Tongue (tissue), 1 donor: ENCODE measurements at regions not wholly inside any gene's neighbourhood (a gene's known extent, or its start where the extent isn't known, plus 50 kb on each side); places are given as distances from the start of the nearest gene placed in this dataset.
"Not testable (repeated sequence)": the region's sequence is repeated elsewhere in the genome, so short reads cannot be mapped to it uniquely, and the experiment has no call there.

Source experiments
- DNase-seq: peaks from one replicate; pipeline ENCODE4 v3.0.0-alpha.2; 2015

DNA sequence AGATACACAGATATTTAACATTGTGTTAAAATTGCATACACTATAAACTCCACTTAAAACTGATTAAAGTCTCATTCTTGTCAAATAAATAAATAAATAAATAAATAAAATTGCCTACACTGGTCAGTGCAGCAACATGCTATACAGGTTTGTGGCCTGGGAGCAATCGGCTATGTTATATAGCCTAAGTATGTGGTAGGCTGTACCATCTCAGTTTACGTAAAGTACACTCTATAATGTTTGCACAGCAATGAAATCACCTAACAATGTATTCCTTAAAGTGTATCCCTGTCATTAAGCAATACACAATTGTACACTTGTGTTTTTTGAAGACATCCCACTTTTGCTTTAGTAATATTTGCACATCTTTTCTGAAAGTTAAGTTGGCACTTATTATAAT lies 337.7 kb upstream of the SETBP1 start:
- no peak for DNase-seq

DNA sequence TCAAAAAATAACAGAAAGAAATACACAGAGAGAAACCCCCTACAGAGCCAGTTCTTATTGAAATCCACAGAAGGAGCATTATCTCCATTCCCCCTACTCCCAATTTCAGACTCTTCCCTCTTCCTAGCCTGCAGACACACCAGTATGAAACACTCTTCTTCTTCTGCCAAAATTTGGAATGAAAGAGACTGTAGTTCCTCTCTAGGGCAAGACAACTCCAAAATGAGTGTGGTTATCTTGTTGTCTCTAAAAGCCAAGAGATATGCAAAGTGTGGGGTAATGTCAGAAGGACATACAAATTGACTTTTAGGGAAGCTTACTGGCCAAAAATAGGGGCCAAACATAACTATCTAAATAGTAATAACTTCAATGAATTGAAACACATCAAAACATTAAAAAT lies 337.1 kb upstream of the SETBP1 start:
- no peak for DNase-seq

DNA sequence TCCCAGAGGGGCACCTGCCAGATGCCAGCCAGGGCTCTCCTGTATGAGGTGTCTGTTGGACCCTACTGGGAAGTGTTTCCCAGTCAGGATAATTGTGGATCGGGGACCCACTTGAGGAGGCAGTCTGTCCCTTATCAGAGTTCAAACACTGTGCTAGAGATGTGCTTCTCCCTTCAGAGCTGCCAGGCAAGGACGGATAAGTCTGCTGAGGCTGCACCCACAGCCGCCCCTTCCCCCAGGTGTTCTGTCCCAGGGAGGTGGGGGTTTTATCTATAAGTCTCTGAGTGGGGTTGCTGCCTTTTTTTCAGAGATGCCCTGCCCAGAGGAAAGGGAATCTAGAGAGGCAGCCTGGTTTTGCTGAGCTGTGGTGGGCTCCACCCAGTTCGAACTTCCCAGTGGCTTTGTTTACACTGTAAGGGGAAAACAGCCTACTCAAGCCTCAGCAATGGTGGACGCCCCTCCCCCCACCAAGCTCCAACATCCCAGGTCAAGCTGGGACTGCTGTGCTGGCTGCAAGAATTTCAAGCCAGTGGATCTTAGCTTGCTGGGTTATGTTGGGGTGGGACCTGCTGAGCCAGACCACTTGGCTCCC lies 324.0 kb upstream of the SETBP1 start:
- DNase-seq = no peak

DNA sequence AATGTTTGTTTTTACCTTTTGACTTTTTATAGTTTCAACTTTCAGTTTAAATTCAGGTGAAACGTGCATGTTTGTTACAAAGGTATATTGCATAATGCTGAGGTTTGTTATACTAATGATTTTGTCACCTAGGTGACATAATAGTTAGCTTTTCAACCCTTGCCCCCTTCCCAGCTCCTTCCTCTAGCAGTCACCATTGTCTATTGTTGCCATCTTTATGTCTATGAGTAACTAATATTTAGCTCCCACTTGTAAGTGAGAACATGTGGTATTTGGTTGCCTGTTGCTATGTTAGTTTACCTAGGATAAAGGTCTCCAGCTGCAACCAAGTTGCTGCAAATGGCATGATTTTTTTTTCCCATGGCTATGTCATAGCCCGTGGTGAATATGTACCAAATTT lies 322.3 kb upstream of the SETBP1 start:
- DNase-seq = no peak

DNA sequence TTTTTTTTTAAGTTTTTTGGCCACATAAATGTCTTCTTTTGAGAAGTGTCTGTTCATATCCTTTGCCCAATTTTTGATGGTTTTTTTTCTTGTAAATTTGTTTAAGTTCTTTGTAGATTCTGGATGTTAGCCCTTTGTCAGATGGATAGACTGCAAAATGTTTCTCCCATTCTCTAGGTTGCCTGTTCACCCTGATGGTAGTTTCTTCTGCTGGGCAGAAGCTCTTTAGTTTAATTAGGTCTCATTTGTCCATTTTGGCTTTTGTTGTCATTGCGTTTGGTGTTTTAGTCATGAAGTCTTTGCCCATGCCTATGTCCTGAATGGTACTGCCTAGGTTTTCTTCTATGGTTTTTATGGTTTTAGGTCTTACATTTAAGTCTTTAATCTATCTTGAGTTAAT lies 320.9 kb upstream of the SETBP1 start:
- DNase-seq = not testable (repeated sequence)

DNA sequence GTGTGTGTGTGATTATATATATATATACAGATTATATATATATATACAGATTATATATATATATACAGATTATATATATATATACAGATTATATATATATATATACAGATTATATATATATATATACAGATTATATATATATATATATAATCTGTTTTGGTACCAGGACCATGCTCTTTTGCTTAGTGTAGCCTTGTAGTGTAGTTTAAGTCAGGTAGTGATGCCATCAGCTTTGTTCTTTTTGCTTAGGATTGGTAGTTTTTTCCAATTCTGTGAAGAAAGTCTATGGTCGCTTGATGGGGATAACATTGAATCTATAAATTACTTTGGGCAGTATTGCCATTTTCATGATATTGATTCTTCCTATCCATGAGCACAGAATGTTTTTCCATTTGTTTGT lies 318.5 kb upstream of the SETBP1 start:
- not testable (repeated sequence) for DNase-seq

DNA sequence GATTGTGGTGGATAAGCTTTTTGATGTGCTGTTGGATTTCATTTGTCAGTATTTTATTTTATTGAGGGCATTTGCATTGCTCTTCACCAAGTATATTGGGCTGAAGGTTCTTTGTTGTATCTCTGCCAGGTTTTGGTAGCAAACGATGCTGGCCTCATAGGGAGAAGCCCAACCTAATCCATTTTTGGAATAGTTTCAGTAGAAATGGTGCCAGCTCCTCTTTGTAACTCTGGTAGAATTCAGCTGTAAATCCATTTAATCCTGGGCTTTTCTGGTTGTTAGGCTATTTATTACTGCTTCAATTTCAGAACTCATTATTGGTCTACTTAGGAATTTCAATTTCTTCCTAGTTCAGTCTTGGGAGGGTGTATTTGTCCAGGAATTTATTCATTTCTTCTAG lies 309.8 kb upstream of the SETBP1 start:
- peak; percentile 77 for DNase-seq

DNA sequence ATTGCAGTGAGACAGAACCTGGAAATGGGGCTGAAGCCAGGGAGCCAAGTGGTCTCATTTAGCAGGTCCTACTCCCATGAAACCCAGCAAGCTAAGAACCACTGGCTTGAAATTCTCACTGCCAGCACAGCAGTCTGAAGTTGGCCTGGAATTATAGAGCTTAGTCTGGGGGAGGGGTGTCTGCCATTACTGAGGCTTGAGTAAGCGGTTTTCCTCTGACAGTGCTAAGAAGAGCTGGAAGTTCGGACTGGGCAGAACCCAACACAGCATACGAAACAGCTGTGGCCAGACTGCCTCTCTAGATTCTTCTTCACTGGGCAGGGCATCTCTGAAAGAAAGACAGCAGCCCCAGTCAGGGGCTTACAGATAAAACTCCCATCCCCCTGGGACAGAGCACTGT lies 305.7 kb upstream of the SETBP1 start:
- DNase-seq = no peak

DNA sequence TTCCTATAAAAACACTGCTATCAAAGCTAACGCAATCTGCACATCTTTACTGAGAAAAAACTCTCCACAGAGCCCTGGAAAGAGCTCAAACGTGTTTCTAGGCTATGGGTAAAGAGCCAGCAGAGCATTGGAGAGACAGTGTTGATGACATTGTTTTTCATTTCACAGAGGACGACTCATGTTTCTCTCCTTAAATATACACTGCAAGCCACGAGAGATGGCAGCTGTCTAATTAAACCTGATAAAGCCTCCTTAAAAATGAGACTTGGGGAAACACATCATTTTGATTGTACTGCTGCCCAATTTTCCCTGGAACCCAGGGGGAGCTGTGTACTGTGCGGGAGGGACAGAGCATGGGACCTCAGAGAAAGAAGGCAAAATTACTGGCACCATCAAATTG lies 294.3 kb upstream of the SETBP1 start:
- peak; percentile 57 for DNase-seq

DNA sequence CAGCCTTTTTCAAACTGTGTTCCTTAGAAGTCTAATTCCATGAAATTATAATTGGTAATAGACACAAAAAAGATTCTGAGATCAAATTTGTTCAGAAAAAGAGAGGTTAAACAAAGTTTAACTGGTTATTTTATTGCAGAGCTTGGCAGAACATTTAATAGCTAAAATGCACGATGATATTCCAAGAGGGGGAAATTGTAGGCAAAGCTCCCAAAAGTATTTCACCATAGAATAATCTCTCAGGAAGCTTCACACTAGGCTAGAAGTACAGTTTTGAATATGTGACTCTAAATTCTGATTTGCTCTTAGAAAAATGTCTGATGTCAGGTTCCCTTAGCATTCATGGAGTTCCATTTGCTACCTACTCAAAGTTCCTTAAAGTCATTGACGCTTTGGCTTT lies 292.4 kb upstream of the SETBP1 start:
- peak; percentile 24 for DNase-seq

DNA sequence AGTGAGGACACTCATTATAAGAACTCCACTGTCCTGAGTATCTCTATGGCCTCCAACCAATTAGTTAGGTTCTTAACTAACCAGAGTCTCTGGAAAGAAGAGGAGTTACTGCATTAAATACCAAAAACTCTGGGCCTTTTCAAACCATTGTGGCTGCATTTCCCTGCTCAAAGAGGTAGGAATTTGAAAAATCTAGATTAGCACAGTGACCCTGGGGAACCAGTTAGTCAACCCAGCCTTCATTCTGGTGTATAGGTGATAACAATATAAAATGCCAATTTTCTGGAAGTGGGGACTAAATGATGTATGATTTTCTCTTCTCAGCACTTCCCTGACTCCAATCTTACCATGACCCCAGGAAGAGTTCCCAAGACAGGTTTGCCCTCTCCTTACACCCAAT lies 287.8 kb upstream of the SETBP1 start:
- DNase-seq = no peak

DNA sequence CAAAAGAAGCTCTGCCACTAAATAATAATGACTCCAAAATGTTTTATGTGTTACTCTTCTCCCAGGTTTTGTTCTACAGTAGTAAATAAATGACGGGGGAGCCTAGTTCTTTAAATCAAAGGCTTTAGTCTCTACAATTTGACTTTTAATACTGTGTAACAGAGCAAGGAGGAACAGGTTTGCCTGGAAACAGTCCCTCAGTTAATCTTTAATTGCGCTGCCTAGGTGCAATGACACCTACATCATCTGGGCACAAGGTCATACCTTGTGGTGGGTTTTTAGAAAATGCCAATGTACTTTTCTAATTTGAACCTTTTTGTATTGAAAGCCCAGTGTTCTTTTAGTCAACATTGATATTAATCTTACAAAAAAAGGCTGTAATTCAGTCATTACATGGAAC lies 287.3 kb upstream of the SETBP1 start:
- no peak for DNase-seq

DNA sequence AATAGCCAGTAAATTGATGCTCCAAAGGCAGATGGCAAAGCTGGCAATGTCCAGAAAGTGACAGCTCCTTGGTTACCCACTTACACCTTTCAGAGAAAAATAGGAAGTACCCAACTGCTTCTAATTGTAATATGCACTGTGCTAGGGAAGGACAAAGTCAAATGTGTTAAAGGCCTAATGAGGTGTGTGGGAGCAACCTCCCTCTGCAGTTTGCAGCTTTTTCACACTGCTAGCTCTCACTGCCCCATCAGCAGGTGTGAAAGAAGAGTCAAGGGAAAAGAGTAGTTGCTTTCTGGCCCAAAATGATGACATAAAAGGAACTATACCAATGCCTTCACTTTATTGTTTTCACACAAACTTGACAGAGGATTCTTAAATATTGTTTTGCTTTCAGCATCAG lies 284.1 kb upstream of the SETBP1 start:
- no peak for DNase-seq

DNA sequence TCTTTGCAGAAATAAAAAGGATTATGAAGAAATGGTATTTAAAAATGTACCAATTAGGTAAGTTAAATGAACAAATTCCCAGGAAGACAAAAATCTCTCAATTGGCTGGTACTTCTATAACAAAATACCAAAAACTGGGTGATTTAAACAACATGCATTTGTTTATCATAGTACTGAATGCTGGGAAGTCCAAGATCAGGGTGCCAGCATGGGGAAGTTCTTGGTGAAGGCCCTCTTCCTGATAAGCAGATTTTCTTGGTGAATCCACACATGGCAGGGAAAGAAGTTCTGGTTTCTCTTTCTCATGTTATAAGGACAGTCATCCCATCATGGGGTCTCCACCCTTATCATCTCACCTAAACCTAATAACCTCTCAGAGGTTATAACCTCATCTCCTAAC lies 271.6 kb upstream of the SETBP1 start:
- DNase-seq = no peak

DNA sequence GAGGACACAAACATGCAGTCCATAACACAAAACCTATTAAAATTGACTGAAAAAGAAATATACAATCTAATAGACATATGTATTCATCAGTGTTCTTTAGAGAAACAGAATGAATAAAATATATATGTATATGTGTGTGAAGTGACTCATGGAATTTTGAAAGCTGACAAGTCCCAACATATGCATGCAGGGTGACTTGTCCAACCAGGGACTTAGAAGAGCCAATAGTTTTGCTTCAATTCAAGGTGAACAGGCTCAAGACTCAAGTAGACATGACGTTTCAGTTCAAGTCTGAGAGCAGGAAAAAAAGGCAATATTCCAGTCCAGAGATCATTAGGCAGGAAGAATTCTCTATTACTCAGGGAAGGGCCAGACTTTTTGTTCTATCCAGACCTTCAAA lies 271.2 kb upstream of the SETBP1 start:
- no peak for DNase-seq

DNA sequence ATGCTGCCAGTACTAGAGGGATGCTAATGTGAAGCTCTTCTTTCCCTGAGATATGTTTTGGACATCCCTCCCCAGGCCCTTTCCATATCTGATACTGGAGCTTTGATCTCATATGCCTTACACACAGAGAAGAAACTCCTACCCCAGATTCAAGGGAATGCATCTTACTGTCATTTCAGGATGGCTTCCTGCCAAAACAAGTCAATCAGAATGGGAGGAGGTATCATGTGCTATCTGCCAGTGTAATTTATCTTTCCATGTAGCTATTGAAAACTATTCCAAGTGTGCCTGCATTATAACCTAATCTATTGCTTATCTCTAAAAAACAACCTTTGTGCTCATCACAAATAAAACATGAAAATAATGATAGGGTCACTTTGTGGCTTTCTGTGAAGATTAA lies 269.9 kb upstream of the SETBP1 start:
- no peak for DNase-seq

DNA sequence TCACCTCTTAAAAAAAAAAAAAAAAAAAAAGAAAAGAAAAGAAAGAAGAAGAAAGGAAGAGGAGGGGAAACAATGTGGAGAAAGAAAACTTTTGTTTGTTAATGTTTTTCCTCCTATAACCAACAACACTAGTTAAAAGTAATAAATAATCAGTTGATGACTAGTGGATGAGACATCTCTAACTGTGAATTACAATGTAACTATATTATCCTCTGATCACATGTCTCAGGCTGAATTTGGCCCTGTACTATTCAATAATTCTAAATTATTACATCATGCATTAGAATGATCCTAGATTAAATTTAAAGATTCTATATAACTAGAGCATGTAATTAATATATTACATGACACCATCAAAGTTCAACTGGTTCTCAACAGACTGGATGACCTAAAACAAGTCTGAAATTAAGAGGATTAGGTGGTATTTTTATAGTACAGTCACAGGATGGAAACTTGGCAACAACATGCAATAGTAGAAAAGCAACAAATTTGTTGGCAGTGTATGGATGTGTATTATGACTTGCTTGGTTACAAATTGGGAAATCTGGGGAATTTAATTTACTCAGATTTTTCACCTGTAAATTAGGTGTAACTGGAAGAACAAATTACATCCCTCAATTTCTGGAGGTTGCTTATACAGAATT lies 269.3 kb upstream of the SETBP1 start:
- DNase-seq = peak; percentile 27

DNA sequence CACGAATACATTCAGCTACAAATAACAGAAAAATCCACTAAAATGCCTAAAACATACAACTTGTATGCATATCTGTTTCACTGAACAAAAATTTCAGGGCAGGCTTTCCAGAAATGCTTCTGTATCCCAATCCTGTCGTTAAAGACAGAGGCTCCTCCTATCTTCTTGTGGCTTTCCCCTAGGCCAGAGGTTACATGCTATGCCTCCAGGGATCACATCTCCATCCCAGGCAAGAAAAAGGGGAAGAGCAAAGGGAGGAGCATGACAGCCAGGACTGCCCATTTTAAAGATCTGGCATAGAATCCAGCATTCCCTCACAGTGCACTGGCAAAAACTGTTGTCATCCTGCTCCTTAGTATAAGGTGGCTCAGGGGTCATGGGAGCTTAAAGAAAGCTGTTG lies 268.7 kb upstream of the SETBP1 start:
- DNase-seq = no peak

DNA sequence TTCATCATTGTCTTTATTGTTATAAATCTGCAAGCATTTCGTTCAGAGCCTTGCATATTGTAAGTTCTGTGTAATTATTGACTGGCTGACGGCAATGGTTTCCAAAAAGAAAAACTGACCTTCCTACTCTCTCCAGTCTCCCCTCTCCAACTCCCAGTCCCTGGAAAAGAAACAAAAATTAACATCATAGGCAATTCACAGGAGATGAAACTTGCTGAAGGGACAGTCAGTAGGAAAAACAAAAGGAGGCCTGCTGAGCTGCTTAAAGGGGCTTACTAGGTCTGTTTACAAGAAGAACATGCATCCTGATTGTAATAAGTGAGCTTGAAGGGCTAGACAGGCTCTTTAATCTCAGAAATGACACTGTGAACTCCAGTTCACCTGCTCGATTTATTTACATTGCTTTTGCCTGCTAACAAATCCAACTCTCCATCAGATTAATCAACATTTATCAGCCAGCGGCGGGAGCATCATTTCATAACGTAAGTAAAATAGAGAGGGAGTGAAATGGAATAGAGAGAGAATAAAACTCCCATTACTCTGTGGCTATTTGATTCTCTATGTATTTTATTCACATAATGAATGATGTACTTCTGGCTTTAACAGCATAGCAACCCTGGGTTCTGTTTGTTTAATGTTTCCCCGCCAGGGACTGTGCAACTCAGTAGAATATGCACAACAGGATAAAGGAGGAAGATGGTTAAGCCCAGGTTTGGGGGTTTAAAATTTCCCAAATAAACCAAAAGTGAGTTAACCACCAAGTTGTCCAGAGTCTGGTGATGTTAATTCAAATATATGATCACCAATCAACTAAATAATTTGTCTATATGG lies 256.7 kb upstream of the SETBP1 start:
- DNase-seq = peak; percentile 35

DNA sequence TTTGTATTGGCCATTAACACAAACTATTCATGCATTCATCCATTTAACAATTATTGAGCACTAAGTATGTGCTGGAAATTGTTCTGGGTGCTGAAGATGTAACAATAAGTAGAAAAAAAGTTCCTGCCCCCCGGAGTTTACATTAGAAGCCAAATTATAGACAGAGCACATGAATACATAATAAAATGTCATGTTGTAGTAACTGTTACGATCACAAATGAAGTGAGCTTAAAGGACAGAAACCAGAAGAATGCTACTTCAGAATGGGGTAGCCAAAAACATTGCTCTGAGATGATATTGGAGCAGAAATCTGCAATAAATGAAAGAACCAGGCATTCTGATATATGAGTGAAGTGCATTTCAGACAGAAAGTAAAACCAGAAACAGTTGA lies 256.0 kb upstream of the SETBP1 start:
- DNase-seq = no peak

DNA sequence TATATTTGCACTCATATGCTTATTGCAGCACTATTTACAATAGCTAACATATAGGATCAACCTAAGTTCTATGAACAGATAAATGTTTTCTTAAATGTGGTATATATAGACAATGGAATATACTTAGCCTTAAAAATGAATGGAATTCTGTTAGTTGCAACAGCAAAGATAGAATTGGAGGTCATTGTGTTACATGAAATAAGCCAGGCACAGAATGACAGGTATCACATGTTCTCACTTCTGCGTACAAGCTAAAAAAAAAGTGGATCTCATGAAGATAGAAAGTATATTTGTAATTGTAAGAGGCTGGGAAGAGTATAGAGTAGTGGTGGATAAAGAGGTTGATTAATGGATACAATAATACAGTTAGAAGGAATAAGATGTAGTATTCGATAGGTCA lies 255.5 kb upstream of the SETBP1 start:
- DNase-seq = peak; percentile 15

DNA sequence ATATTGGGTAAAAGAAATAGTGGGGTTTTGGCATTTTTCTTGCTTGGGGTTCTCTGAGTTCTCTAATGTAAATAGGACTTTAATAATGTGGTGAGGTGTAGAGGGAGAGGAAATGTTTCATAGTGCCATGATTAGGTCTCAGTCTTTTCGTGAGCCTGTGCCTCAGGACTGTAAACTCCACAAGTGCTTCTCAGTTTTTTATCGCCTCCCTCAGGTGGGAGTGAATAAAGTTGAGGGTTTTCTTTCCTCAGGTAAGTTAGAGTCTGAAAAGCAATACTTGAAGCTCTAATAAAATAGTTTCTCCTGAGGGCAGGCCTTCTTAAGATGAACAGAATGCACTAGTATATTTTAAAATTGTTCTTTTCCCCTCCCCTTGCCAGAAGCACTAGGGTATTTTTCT lies 243.1 kb upstream of the SETBP1 start:
- no peak for DNase-seq

DNA sequence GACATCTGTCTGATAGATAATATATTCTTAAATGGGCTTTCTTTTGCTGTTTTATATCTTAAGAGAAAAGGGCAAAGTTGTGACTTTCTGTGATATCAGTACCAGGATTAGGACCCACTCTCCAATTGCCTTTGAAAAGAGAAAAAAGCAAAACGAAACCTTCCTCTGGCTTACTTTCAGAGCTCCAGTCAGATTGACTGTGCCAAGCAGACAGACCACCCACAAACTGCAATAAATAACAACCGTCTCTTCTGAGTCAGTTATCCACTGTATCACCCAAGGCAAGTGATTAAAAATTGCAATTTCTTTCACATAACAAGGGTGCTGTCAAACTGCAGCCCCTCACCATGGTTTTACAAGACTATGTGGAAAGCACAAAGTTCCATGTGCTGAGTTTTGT lies 230.5 kb upstream of the SETBP1 start:
- DNase-seq = peak; percentile 51

DNA sequence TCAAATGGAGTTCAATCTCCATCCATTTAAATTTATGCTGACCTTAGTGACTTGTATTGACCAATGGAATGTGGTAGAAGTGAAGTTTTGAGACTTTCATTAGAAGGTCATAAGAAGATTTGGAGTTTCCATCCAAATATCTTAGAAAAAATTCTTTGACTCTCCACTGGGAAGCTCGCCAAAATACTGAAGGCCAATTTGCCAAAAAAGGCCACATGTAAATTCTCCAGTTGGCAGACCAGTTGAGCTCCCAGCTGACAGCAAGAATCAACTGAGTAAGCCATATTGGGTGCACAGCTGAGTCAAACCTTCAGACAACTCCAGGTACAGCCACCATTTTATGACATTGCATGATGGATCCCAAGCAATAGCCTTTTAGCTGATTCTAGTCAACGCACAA lies 228.3 kb upstream of the SETBP1 start:
- peak; percentile 66 for DNase-seq
